ENCODE measurements at regions not wholly inside any gene's neighbourhood (a gene's known extent, or its start where the extent isn't known, plus 50 kb on each side); places are given as distances from the start of the nearest gene placed in this dataset.
A peak's percentile ranks its signal among the peaks of the same experiment; 100 is the strongest.
"Not testable (repeated sequence)": the region's sequence is repeated elsewhere in the genome, so short reads cannot be mapped to it uniquely, and the experiment has no call there.

- no peaks in the 10 kb centered on the region for H3K27me3 ChIP-seq (ENCODE audit: control insufficient read depth, insufficient read depth, low read length)
- H3K4me3 ChIP-seq (ENCODE audit: insufficient read depth, low read depth, low read length), result no peak overlapping the region
- no peaks in the 10 kb centered on the region for H3K36me3 ChIP-seq (replicated peaks; ENCODE audit: control insufficient read depth, insufficient read depth, low read length)
- DNase-seq, result no peak
Observed at GRCh38 chr14:38389681-38390080, 133.8 kb upstream of the CLEC14A start.

GRCh38 chr14:38387821-38388220 lies 131.9 kb upstream of the CLEC14A start:
- Histone ChIP-seq H3K27me3 (ENCODE audit: control insufficient read depth, insufficient read depth, low read length) (no peaks in the 10 kb centered on the region), H3K4me3 (ENCODE audit: insufficient read depth, low read depth, low read length) (no peak overlapping the region), H3K36me3 (replicated peaks; ENCODE audit: control insufficient read depth, insufficient read depth, low read length) (no peaks in the 10 kb centered on the region)
- DNase-seq, result no peak

GRCh38 chr14:38385836-38386235 lies 129.9 kb upstream of the CLEC14A start:
- Histone ChIP-seq H3K4me3 (ENCODE audit: insufficient read depth, low read depth, low read length) (no peak overlapping the region), H3K27me3 (ENCODE audit: control insufficient read depth, insufficient read depth, low read length) (no peaks in the 10 kb centered on the region), H3K36me3 (replicated peaks; ENCODE audit: control insufficient read depth, insufficient read depth, low read length) (no peaks in the 10 kb centered on the region)
- no peak for DNase-seq

GRCh38 chr14:38385343-38385742 lies 129.4 kb upstream of the CLEC14A start:
- Histone ChIP-seq H3K27me3 (ENCODE audit: control insufficient read depth, insufficient read depth, low read length) (no peaks in the 10 kb centered on the region), H3K36me3 (replicated peaks; ENCODE audit: control insufficient read depth, insufficient read depth, low read length) (no peaks in the 10 kb centered on the region), H3K4me3 (ENCODE audit: insufficient read depth, low read depth, low read length) (no peak overlapping the region)
- no peak for DNase-seq

- no peaks in the 10 kb centered on the region for H3K27me3 ChIP-seq (ENCODE audit: control insufficient read depth, insufficient read depth, low read length)
- DNase-seq, result no peak
- no peak overlapping the region for H3K4me3 ChIP-seq (ENCODE audit: insufficient read depth, low read depth, low read length)
- H3K36me3 ChIP-seq (replicated peaks; ENCODE audit: control insufficient read depth, insufficient read depth, low read length), result no peaks in the 10 kb centered on the region
Observed at GRCh38 chr14:38384741-38385140, 128.8 kb upstream of the CLEC14A start.

GRCh38 chr14:38367922-38368321 lies 112.0 kb upstream of the CLEC14A start:
- H3K4me3 ChIP-seq (ENCODE audit: insufficient read depth, low read depth, low read length), result no peak overlapping the region
- no peak for DNase-seq
- H3K27me3 ChIP-seq (ENCODE audit: control insufficient read depth, insufficient read depth, low read length), result no peaks in the 10 kb centered on the region
- no peaks in the 10 kb centered on the region for H3K36me3 ChIP-seq (replicated peaks; ENCODE audit: control insufficient read depth, insufficient read depth, low read length)

GRCh38 chr14:38366374-38366773 lies 110.5 kb upstream of the CLEC14A start:
- H3K36me3 ChIP-seq (replicated peaks; ENCODE audit: control insufficient read depth, insufficient read depth, low read length), result no peaks in the 10 kb centered on the region
- H3K4me3 ChIP-seq (ENCODE audit: insufficient read depth, low read depth, low read length), result no peak overlapping the region
- no peaks in the 10 kb centered on the region for H3K27me3 ChIP-seq (ENCODE audit: control insufficient read depth, insufficient read depth, low read length)
- DNase-seq, result no peak

- DNase-seq, result peak; percentile 13
- H3K27me3 ChIP-seq (ENCODE audit: control insufficient read depth, insufficient read depth, low read length), result no peaks in the 10 kb centered on the region
Observed at GRCh38 chr14:38363217-38363616, 107.3 kb upstream of the CLEC14A start.

GRCh38 chr14:38357557-38357956 lies 101.7 kb upstream of the CLEC14A start:
- no peak for DNase-seq
- Histone ChIP-seq H3K27me3 (ENCODE audit: control insufficient read depth, insufficient read depth, low read length) (no peaks in the 10 kb centered on the region), H3K36me3 (replicated peaks; ENCODE audit: control insufficient read depth, insufficient read depth, low read length) (no peaks in the 10 kb centered on the region), H3K4me3 (ENCODE audit: insufficient read depth, low read depth, low read length) (no peak overlapping the region)

More at GRCh38 chr14:38363217-38363616, 107.3 kb upstream of the CLEC14A start:
- Histone ChIP-seq H3K36me3 (replicated peaks; ENCODE audit: control insufficient read depth, insufficient read depth, low read length) (no peaks in the 10 kb centered on the region), H3K4me3 (ENCODE audit: insufficient read depth, low read depth, low read length) (no peak overlapping the region)

GRCh38 chr14:38355473-38355872 lies 99.6 kb upstream of the CLEC14A start:
- H3K36me3 ChIP-seq (replicated peaks; ENCODE audit: control insufficient read depth, insufficient read depth, low read length); H3K27me3 ChIP-seq (ENCODE audit: control insufficient read depth, insufficient read depth, low read length); DNase-seq; H3K4me3 ChIP-seq (ENCODE audit: insufficient read depth, low read depth, low read length): not testable (repeated sequence)

- H3K4me3 ChIP-seq (ENCODE audit: insufficient read depth, low read depth, low read length), result no peak overlapping the region
- DNase-seq, result no peak
- H3K36me3 ChIP-seq (replicated peaks; ENCODE audit: control insufficient read depth, insufficient read depth, low read length), result no peaks in the 10 kb centered on the region
- no peaks in the 10 kb centered on the region for H3K27me3 ChIP-seq (ENCODE audit: control insufficient read depth, insufficient read depth, low read length)
Observed at GRCh38 chr14:38350102-38350501, 94.2 kb upstream of the CLEC14A start.

GRCh38 chr14:38342803-38343202 lies 86.9 kb upstream of the CLEC14A start:
- Histone ChIP-seq H3K4me3 (ENCODE audit: insufficient read depth, low read depth, low read length) (no peak overlapping the region), H3K27me3 (ENCODE audit: control insufficient read depth, insufficient read depth, low read length) (no peaks in the 10 kb centered on the region), H3K36me3 (replicated peaks; ENCODE audit: control insufficient read depth, insufficient read depth, low read length) (no peaks in the 10 kb centered on the region)
- no peak for DNase-seq

GRCh38 chr14:38339696-38340095 lies 83.8 kb upstream of the CLEC14A start:
- DNase-seq, result no peak
- no peak overlapping the region for H3K4me3 ChIP-seq (ENCODE audit: insufficient read depth, low read depth, low read length)
- no peaks in the 10 kb centered on the region for H3K36me3 ChIP-seq (replicated peaks; ENCODE audit: control insufficient read depth, insufficient read depth, low read length)
- no peaks in the 10 kb centered on the region for H3K27me3 ChIP-seq (ENCODE audit: control insufficient read depth, insufficient read depth, low read length)

GRCh38 chr14:38336298-38336697 lies 80.4 kb upstream of the CLEC14A start:
- Histone ChIP-seq H3K4me3 (ENCODE audit: insufficient read depth, low read depth, low read length) (no peak overlapping the region), H3K27me3 (ENCODE audit: control insufficient read depth, insufficient read depth, low read length) (no peaks in the 10 kb centered on the region), H3K36me3 (replicated peaks; ENCODE audit: control insufficient read depth, insufficient read depth, low read length) (no peaks in the 10 kb centered on the region)
- DNase-seq, result no peak

- DNase-seq, result no peak
- no peaks in the 10 kb centered on the region for H3K27me3 ChIP-seq (ENCODE audit: control insufficient read depth, insufficient read depth, low read length)
- no peaks in the 10 kb centered on the region for H3K36me3 ChIP-seq (replicated peaks; ENCODE audit: control insufficient read depth, insufficient read depth, low read length)
Observed at GRCh38 chr14:38330275-38330674, 74.4 kb upstream of the CLEC14A start.

GRCh38 chr14:38329246-38329645 lies 73.4 kb upstream of the CLEC14A start:
- Histone ChIP-seq H3K27me3 (ENCODE audit: control insufficient read depth, insufficient read depth, low read length) (no peaks in the 10 kb centered on the region), H3K36me3 (replicated peaks; ENCODE audit: control insufficient read depth, insufficient read depth, low read length) (no peaks in the 10 kb centered on the region), H3K4me3 (ENCODE audit: insufficient read depth, low read depth, low read length) (no peak overlapping the region)
- DNase-seq, result no peak

More at GRCh38 chr14:38330275-38330674, 74.4 kb upstream of the CLEC14A start:
- H3K4me3 ChIP-seq (ENCODE audit: insufficient read depth, low read depth, low read length), result no peak overlapping the region
